KBM-7 (cell line): ENCODE measurements at regions not wholly inside any gene's neighbourhood (a gene's known extent, or its start where the extent isn't known, plus 50 kb on each side); places are given as distances from the start of the nearest gene placed in this dataset.
A peak's percentile ranks its signal among the peaks of the same experiment; 100 is the strongest.
"Not testable (repeated sequence)": the region's sequence is repeated elsewhere in the genome, so short reads cannot be mapped to it uniquely, and the experiment has no call there.

Source experiments
- DNase-seq: peaks from one replicate; pipeline ENCODE4 v3.0.0-alpha.2; 2015
- in situ Hi-C: fragments of 300-500 bp; cut with MboI; formaldehyde crosslinking; loops from 2 replicates; pipeline ENCODE4 v1.14.3; 2020; ENCODE audit warnings: low sequenced_read_pairs, low pct_unique_long_range_greater_than_20kb, mixed read lengths

DNA sequence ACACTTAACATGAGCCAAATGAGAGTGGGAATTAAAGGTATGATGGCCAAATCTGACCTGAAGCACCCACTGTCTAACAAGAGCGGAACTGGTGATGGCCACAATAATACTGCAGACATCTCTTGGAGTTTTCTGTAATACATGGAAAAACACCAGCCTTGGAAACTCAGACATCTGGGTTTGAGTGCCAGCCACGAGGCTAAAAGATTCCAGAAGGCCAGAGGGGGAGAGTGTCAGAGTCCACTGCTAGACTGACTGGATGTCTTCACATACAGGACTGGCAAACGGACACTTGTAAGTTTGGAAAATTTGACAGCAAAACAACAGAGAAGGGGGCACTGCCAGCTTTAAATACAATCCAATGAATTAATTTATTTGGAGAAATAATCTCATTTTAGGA lies 175.1 kb downstream of the ADSS2 start:
- in situ Hi-C loops: no loop called here
- DNase-seq: no peak

DNA sequence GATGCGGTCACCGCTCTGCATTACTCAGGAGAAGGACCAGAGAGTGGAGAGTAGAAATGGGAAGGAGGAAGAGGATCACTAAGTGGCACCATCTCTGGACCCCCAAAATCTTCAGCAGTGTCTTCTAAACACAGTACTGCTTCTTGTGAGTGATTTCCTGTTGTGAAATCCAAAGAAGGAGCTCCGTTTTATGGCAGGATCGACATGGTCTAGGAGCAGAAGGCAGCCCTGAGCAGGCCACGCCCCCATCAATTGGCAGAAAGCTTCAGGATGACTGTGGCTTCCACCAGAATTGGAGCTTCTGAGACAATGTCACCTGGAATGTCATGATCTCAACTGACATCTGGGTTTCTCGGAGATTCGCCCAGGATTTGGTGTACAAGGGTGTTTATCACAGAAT lies 171.5 kb downstream of the ADSS2 start:
- in situ Hi-C loops: no loop called here

DNA sequence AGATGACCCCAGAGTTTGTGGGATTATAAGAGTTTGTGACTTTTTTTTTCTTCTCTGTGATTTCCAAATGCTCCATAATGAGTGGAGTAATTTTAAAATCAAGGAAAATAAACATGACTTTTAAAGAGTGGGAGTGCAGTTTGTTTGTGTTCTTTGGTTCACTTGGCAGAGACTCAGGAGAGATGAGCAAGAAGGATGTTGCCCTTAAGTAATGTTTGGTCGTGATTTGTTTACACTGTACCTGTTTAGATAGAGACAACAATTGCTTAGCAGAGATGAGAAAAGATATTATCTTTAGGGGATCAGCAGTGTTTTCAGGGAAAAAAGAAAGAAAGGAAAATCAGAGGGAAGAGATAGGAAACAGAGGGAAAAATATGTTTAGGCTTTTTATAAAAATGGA lies 170.8 kb downstream of the ADSS2 start:
- no peak for DNase-seq
- in situ Hi-C loops: no loop called here

More for the DNA sequence above, 171.5 kb downstream of the ADSS2 start:
- no peak for DNase-seq

DNA sequence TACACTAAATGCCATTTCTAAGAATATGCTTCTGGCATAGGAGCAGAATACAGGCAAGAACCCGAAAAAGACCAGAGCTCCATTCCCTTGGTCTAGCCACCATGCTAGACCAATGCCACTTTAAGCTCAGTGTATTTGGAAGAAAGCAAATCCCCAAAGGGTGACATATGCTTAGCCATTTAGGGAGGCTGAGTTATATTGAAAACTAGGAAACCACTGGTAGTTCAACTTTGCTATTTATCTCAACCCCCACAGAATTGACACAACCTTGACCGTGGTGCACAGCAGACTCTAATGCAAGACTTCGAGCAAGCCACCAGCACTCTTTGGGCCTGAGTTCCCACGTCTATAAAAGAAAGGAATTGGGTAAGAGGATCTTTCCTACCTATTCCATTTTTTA lies 167.9 kb downstream of the ADSS2 start:
- in situ Hi-C loops: no loop called here
- DNase-seq: no peak

DNA sequence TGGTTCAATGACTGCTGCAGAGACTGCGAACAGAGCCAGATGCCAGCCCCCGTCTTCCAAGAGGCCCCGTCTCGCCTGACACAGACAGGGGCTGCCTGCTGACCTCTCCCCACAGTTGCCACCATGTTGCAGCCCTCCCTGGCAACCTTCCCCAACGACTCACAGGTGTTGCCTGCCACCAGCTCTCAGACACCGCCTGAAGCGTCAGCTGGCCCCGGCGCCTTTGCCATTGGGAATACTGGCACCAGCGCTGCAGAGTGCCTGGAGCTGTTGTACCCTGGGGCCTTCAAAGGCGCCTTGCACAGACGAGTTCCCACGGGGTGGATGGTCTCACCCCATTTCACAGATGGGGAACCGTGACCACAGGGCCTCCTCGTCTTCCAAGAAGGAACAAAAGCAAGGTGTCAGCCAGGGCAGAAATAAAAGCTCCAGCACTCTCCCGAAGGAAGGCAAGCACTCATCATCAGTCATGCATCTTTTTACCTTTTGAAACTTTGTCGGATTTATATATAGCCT lies 167.0 kb downstream of the ADSS2 start:
- in situ Hi-C loops: no loop called here
- no peak for DNase-seq

DNA sequence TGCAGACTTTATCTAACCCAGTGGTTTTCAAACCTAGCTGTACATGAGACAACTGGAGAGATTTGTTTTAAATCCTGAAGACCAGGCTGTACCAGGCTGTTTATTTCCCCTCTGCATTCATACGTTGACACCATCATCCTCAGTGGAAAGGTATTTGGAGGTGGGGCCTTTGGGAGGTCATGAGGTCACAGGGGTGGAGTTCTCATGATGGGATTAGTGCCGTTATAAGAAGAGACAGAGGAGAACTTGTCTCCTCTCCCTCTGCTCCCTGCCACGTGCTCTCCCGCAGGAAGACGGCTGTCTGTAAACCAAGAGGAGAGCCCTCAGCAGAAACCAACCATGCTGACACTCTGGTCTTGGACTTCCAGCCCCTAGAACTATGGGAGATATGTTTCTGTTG lies 165.4 kb downstream of the ADSS2 start:
- DNase-seq: no peak
- in situ Hi-C loops: no loop called here

DNA sequence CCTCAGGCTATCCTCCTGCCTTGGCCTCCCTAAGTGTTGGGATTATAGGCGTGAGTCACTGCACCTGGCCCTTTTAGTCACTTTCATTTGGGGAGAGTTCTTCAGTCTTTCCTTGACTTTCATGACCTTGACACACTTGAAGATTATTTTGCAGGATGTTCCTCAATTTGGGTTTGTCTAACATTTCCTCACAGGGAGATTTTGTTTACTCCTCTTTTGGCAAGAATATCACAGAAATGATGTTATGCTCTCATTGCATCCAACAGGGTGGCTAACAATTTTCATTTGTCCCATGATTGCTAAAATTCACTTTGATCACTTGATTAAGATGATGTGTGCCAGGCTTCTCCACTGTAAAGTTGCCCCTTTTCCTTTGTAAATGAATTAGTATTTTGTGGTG lies 164.0 kb downstream of the ADSS2 start:
- DNase-seq: no peak
- in situ Hi-C loops: no loop called here

DNA sequence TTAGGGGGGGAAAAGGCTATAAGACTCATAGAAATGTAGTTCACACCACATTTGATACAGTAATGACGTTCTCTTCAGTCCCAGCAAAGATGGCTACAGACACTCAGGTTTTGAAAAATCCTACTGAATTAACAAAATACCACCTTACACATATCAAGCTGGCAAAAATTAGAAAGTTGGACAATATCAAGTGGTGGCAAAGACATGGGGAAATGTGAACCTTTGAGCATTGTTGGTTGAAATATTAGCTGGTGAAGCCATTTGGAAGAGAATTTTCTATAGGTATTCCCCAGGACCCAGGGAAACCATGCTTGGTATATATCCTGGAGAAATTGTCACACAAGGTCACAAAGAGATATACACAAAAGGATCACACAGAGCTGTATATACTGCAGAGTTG lies 163.0 kb downstream of the ADSS2 start:
- in situ Hi-C loops: no loop called here
- no peak for DNase-seq

DNA sequence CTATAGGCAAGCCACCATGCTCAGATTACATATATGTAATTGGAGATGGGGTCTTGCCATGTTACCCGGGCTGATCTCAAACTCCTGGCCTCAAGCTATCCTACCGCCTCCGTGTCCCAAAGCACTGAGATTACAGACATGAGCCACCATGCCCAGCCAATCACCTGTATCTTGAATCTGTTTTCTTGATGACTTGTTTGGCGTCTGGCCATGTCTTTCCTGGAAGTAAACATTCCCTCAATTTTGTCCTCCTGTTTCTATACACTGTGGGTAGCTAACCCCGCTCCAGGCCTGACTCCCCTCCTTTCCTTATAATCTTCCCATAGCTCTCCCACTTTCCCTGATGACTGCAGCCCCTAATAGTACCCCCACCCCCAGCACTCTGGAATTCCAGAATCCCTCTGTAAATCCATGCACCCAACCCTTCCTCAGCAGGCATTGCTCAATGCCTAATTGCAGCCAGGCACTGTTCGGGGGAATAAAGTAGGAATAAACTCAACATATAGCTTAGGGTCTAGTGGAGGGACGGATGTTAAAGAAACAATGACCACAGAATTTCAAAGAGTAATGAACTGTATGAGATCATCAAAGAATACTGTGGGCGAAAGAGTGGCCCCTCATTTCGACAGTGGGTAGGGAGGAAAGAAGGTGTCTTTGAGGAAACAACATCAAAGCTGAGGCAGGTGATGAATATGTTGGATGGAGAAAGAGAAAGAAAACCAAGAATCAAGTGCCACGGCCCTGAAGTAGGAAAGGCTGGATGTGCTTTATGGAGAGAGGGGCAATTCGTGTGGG lies 161.5 kb downstream of the ADSS2 start:
- in situ Hi-C loops: no loop called here

DNA sequence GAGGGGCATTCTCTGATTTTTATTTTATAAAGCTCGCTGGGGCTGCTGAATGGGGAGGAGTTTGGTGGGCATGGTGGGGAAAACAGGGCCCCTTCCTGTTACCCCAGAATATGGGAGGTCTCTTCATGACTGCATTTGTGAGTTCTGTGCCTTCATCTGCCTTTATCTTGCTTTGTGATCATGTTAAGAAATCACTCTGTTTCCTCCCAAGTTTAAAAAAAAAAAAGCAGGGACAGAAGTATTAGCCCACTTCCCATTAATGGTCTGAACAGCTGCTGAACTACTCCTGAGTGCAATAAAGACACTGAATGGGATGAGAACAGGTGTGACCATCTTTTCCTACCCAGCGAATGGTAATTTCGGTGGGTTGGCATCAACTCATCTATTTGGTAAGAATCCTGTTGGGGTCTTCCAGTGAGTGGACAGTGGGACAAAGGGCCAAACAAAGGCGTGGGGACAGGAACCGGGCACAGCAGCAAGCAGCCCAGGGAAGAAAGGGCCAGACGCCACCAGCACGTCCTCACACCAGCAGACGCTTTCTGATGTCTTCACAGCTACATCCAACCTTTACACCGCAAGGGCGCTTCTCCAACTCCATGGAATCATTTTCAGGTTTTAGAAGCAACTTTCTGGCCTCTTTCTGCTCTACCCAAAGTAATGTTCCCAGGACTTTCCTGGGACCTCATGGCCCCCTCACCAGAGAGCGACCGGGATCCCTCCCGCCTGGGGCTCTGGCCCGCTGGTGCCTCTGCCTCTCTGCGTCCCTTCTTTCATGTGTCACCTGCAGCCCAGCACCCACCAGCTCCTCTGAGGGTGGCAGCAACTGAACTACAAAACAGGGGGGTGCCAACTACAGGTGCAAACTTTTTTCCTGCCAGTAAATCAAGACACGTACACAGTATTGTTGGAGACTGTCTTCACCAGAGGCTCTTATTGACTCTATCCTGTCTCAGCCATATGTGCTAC lies 160.2 kb downstream of the ADSS2 start:
- in situ Hi-C loops: no loop called here
- DNase-seq: peak; percentile 14

More for the DNA sequence above, 161.5 kb downstream of the ADSS2 start:
- DNase-seq: no peak

DNA sequence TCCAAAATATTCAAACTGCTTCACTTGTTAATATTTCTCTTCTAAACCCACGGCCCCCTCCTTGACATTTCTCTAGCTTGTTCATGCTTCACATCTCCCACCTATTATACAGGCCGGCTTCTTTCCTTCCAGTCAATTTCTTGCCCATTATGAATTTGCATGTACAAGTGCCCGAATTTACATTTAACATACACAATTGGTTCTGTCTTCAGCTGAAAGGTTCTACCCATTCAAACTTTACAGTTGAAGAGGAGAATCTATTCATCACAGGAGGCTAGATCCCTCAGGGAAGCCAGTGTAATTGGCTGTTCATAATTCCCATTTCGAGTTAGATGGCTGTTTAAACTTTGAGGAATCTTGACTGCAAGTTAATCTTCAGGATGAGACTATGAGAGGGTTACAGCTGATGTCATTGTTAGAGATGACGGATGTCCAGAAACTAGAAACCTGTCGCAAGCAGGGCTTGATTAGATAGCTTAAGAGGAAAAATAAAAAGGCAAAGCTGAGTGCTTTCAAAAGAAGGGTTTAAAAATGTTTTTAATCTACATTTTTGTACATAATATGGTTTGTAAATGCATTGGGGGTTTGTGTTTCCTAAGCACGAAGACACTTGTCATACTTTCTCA lies 157.0 kb downstream of the ADSS2 start:
- DNase-seq: no peak
- in situ Hi-C loops: no loop called here

DNA sequence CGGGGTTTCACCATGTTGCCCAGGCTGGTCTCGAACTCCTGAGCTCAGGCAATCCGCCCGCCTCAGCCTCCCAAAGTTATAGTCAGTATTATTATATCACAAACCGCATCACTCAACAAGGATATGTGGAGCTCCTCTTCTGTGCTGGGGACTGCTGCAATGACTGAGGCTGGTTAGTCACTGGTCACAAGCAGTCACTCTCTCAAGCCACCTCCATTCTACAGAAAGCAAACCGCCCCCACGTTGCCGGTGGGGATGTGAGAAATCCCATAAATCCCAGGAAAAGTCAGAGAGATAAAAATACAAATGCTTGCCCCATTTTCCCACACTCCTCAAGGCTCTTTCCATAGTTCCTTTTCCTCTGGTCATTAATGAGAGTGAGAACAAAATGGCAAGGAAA lies 155.7 kb downstream of the ADSS2 start:
- in situ Hi-C loops: no loop called here
- DNase-seq: no peak

DNA sequence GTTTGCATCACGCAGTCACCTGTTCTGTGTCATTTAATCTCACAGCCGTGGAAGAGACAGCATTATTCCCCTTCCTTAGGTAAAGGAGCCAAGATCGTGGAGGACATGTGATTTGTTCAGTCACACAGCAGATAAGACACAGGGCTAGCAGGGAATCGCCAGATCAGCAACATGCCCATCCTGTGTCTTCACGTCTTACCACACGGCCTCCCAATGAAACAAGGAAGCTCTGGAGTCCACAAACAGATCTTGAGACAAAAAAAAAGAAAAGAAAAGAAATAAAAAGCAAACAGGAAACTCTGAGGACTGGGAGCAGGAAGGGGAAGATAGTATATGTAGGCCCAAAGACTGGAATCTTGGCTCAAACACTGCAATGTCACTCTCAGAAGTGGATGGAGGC lies 155.3 kb downstream of the ADSS2 start:
- DNase-seq: peak; percentile 15
- in situ Hi-C loops: no loop called here

DNA sequence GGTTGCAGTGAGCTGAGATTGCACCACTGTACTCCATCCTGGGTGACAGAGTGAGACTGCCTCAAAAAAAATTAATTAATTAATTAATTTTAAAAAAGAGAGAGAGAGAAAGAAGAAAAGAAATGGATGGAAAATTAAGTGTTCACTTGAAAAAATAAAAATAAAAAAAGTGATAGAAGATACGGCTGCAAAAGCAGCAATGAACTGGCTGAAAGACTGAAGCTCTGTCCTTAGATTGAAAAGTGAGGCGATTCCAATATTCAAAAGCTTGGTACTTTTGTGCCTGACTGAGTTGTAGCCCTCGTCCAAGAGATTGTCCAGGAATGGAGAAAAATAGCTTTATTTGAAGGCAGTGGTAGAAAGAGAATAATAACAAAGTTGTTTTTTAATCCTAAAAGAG lies 154.6 kb downstream of the ADSS2 start:
- in situ Hi-C loops: no loop called here
- no peak for DNase-seq

DNA sequence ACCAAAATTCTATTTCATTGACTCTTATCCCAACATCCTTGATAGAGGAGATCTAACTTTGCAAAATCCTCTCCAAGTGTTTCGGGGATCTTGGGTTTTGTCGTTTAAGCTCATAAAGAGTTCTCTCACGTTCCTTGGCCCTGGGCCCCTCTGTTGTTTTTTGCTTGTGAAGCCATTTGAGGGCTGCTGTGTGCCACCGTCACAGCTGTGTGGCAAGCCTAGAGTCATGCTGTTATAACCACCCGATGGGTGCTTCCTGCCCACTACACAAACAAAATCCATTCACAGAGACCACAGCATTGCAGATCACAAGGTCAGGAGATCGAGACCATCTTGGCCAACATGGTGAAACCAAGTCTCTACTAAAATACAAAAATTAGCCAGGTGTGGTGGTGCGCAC lies 154.1 kb downstream of the ADSS2 start:
- in situ Hi-C loops: no loop called here
- no peak for DNase-seq

DNA sequence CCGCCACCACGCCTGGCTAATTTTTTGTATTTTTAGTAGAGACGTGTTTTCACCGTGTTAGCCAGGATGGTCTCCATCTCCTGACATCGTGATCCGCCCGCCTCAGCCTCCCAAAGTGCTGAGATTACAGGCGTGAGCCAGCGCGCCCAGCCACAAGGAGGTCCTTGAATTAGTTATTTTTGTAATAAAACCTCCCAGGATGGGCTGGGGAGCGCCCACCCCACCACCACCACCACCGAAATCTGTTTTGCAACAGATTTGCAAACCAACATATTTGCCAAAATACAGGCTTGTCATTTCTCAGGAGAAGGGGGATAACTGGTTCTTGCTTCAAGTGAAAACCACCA lies 151.7 kb downstream of the ADSS2 start:
- in situ Hi-C loops, DNase-seq: not testable (repeated sequence)

DNA sequence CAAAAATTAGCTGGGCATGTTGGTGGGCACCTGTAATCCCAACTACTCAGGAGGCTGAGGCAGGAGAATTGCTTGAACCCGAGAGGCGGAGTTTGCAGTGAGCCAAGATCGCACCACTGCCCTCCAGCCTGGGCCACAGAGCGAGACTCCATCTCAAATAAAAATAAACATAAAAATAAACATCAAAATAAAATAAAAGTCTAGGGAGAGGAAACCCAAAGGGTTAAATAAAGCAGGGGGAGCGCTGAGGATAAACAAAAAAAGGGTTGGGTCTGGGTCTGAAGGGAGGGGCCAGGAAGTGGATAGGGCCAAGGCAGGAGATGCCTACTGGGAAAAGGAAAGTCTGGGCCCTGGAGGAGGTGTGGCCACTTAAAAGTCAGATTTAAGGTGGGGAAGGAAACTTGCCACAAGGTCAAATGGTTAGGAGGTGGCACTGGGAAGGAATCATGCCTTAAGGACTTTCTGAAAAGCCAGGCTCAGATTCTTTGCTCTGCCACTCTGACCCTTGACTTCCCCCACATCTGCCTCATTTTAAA lies 150.0 kb downstream of the ADSS2 start:
- DNase-seq: no peak
- in situ Hi-C loops: no loop called here

DNA sequence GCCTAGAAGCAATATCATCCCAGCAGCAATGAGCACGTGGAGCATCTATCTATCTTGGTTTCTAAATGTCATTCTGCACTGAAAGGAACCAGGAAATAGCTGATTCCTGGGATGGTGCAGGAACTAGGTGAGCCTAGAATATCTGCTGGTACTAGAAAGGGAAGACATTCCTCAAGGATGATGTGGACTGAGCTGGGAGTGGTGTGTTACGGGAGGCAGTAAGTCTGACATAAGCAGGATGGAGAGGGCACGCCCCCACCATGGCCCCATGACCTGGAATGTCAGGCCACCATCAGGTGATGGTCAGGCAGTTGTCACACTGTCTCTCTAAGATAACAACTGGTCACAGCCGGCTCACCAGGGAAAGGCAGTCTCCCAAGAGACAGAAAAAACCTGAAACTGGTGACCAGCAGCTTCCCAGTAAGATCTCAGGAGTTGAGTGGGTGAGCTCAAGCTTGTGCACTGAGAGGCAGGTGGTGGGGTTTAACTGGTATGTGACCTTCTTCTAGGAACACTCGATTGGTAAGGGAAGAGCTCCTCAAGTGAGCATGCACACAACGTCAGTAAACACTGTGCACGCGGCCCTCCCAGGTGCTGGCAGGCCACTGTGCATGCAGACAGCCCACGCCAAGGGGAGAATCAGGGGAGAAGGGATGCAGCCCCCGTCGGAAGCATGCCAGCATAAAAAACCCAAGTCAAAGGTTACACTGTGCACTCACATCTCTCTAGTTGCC lies 148.7 kb downstream of the ADSS2 start:
- in situ Hi-C loops: no loop called here
- no peak for DNase-seq

DNA sequence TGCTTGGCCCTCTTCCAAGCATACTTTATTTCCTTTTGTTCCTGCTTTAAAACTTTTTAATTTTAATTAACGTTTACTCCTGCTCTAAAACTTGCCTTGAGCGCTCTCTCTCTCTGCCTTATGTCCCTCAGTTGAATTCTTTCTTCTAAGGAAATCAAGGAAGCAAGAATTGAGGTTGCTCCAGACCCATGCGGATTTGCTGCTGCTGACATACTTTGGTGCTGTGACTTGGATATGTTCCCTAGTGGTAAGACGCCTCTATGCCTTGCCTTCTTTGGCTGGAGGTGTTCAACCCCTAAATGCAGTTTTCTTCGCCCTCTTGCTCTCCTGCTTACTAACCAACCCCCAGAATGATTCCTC lies 148.1 kb downstream of the ADSS2 start:
- no peak for DNase-seq
- in situ Hi-C loops: no loop called here
